Activated naive CD4-positive, alpha-beta T cell treated with anti-CD3 and anti-CD28 coated beads, Interleukin-2, amount 10 ng/mL, durations not matched to agents 7 days and 5 days (primary cell): ENCODE measurements at regions not wholly inside any gene's neighbourhood (a gene's known extent, or its start where the extent isn't known, plus 50 kb on each side); places are given as distances from the start of the nearest gene placed in this dataset.
"Not testable (repeated sequence)": the region's sequence is repeated elsewhere in the genome, so short reads cannot be mapped to it uniquely, and the experiment has no call there.

Experiments used
- CTCF ChIA-PET: fragments of 350-600 bp; sonication (Branson Sonifier 250); formaldehyde crosslinking; loops from one replicate; lab custom pipeline; 2021; ENCODE audit warnings: antibody characterized with exemption; lab: Charles Lee
- DNase-seq: peaks from one replicate; pipeline ENCODE4 v3.0.0-alpha.2; 2020
- H3K27ac Mint-ChIP-seq: one replicate; pipeline ENCODE4 v1.8.0; 2021; ENCODE audit warnings: mild to moderate bottlenecking, moderate library complexity, mixed read lengths
- H3K27me3 Mint-ChIP-seq: one replicate; pipeline ENCODE4 v1.8.0; 2021; ENCODE audit warnings: mild to moderate bottlenecking, mixed read lengths
- H3K36me3 Mint-ChIP-seq: one replicate; pipeline ENCODE4 v1.8.0; 2021; ENCODE audit warnings: mixed read lengths
- H3K4me1 Mint-ChIP-seq: one replicate; pipeline ENCODE4 v1.8.0; 2021; ENCODE audit warnings: mixed read lengths
- H3K4me3 Mint-ChIP-seq: one replicate; pipeline ENCODE4 v1.8.0; 2021; ENCODE audit warnings: mild to moderate bottlenecking, moderate library complexity, mixed read lengths
- H3K9me3 Mint-ChIP-seq: one replicate; pipeline ENCODE4 v1.8.0; 2021; ENCODE audit warnings: mixed read lengths

- no peak for DNase-seq
- H3K36me3 Mint-ChIP-seq = no peaks in the 10 kb centered on the region
- H3K4me1 Mint-ChIP-seq = peaks cover 12% of the 10 kb centered on the region
- H3K9me3 Mint-ChIP-seq = no peaks in the 10 kb centered on the region
- H3K27ac Mint-ChIP-seq = no peak overlapping the region
- peaks cover 61% of the 10 kb centered on the region for H3K27me3 Mint-ChIP-seq
- no peak overlapping the region for H3K4me3 Mint-ChIP-seq
- CTCF ChIA-PET = interaction anchor here (1.2 kb wide), 1 partner anchor 38 kb away, joined by 3 read pairs; no protein-coding TSS in a partner anchor
Measured at GRCh38 chr15:66864871-66865281, 162.8 kb downstream of the SMAD6 start.

GRCh38 chr15:66865622-66866611 is 163.9 kb downstream of the SMAD6 start:
- CTCF ChIA-PET = no interaction called here
- Mint-ChIP-seq H3K4me1 (peaks cover 12% of the 10 kb centered on the region), H3K27ac (no peak overlapping the region), H3K27me3 (peaks cover 61% of the 10 kb centered on the region), H3K4me3 (no peak overlapping the region), H3K36me3 (no peaks in the 10 kb centered on the region), H3K9me3 (no peaks in the 10 kb centered on the region)
- DNase-seq = no peak

DNA sequence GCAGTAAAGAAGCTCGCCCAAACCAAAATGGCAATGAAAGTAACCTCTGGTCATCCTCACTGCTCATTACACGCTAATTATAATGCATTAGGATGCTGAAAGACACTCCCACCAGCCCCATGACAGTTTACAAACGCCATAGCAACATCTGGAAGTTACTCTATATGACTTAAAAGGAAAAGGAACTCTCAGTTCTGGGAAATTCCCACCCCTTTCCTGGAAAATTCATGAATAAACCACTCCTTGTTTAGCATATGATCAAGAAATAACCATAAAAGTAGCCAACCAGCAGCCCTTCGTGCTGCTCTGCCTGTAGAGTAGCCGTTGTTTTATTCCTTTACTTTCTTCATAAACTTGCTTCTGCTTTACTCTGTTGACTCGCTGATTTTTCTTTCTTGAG is 164.6 kb downstream of the SMAD6 start:
- no peaks in the 10 kb centered on the region for H3K36me3 Mint-ChIP-seq
- H3K9me3 Mint-ChIP-seq = no peaks in the 10 kb centered on the region
- no peak for DNase-seq
- H3K27ac Mint-ChIP-seq = no peak overlapping the region
- H3K4me1 Mint-ChIP-seq = peaks cover 12% of the 10 kb centered on the region
- CTCF ChIA-PET = no interaction called here
- H3K27me3 Mint-ChIP-seq = peaks cover 59% of the 10 kb centered on the region
- no peak overlapping the region for H3K4me3 Mint-ChIP-seq

DNA sequence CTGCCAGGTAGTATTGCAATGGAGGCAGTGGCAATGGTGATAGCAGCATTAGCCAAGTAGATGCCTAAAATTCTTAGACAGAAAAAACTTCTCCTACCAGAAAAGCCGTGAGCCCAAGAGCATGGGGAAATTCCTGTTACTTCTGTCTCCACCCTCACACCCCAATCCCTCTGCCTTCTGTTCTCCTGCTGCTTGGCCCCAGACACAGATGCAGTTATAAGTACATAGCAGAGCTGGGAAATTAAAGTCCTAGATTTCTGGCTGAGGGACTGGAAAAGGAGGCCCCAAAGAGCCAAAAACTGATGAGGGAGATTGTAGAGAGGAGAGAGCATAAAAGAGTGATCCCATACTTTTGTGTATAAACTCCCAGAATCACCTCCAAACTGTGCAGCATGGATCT is 166.9 kb downstream of the SMAD6 start:
- no peak for DNase-seq
- Mint-ChIP-seq H3K36me3 (no peaks in the 10 kb centered on the region), H3K27me3 (peaks cover 56% of the 10 kb centered on the region), H3K27ac (no peak overlapping the region), H3K4me1 (peaks cover 8% of the 10 kb centered on the region), H3K4me3 (no peak overlapping the region), H3K9me3 (no peaks in the 10 kb centered on the region)
- CTCF ChIA-PET = interaction anchor here (0.7 kb wide), 1 partner anchor 656 kb away, joined by 3 read pairs; no protein-coding TSS in a partner anchor

DNA sequence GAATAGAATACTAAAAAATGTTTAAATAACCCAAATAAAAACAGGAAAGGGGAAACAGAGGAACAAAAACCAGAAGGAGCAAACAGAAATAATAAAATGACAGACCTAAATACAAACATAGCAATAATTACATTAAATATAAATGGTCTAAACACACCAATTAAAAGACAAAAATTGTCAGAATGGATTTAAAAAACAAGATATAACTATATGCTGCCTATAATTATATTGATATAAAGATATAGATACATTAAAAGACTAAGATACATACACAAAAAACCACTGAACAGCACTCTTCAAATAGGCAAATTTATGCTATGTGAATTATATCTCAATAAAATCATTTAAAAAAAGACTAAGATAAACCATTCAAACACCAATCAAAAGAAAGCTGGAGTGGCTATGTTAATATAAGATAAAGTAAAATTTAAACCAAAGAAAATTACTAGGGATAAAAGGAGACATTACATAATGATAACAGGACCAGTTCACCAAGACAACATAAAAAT is 168.9 kb downstream of the SMAD6 start:
- Mint-ChIP-seq H3K4me1 (peaks cover 7% of the 10 kb centered on the region), H3K36me3 (no peaks in the 10 kb centered on the region), H3K4me3 (no peak overlapping the region), H3K27ac (no peak overlapping the region), H3K9me3 (no peaks in the 10 kb centered on the region), H3K27me3 (peaks cover 54% of the 10 kb centered on the region)
- no peak for DNase-seq
- CTCF ChIA-PET = no interaction called here

DNA sequence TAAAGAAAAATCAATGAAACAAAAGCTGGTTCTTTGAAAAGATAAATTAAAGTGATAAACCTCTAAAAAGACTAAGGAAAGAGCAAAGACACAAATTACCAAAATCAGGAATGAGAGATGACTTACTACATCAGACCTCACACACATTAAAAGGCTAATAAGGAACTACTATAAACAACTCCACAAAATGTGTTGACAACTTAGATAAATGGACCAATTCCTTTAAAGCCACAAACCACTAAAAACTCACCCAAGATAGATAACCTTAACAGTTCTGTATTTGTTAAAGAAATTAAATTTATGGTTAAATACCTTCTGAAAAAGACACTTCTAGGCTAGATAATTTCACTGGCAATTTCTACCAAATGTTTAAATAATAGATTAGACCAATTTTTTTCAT is 170.4 kb downstream of the SMAD6 start:
- no peak for DNase-seq
- Mint-ChIP-seq H3K4me1 (no peaks in the 10 kb centered on the region), H3K4me3 (no peak overlapping the region), H3K27me3 (peaks cover 60% of the 10 kb centered on the region), H3K9me3 (no peaks in the 10 kb centered on the region), H3K27ac (no peak overlapping the region), H3K36me3 (no peaks in the 10 kb centered on the region)
- CTCF ChIA-PET = interaction anchor here (0.6 to 1.1 kb wide), 2 partner anchors 21 to 423 kb away, joined by 3 to 4 read pairs; no protein-coding TSS in a partner anchor

- not testable (repeated sequence) for H3K27ac Mint-ChIP-seq, H3K4me3 Mint-ChIP-seq, H3K4me1 Mint-ChIP-seq, H3K9me3 Mint-ChIP-seq, H3K36me3 Mint-ChIP-seq, DNase-seq
- CTCF ChIA-PET = interaction anchor here (0.8 to 1.1 kb wide), 2 partner anchors 22 to 30 kb away, joined by 3 read pairs; no protein-coding TSS in a partner anchor
- H3K27me3 Mint-ChIP-seq = peaks cover 59% of the 10 kb centered on the region
Measured at GRCh38 chr15:66873331-66873730, 171.3 kb downstream of the SMAD6 start.

GRCh38 chr15:66873856-66874255 is 171.8 kb downstream of the SMAD6 start:
- CTCF ChIA-PET = interaction anchor here (0.8 to 1.1 kb wide), 2 partner anchors 22 to 29 kb away, joined by 3 read pairs; no protein-coding TSS in a partner anchor
- H3K4me3 Mint-ChIP-seq = no peak overlapping the region
- H3K36me3 Mint-ChIP-seq = no peaks in the 10 kb centered on the region
- H3K4me1 Mint-ChIP-seq = no peaks in the 10 kb centered on the region
- peaks cover 54% of the 10 kb centered on the region for H3K27me3 Mint-ChIP-seq
- no peak overlapping the region for H3K27ac Mint-ChIP-seq
- DNase-seq = no peak
- no peaks in the 10 kb centered on the region for H3K9me3 Mint-ChIP-seq

GRCh38 chr15:66875588-66876420 is 173.8 kb downstream of the SMAD6 start:
- no peak for DNase-seq
- H3K27me3 Mint-ChIP-seq = peaks cover 48% of the 10 kb centered on the region
- CTCF ChIA-PET = interaction anchor here (1.0 kb wide), 2 partner anchors 12 to 71 kb away, joined by 3 to 4 read pairs; no protein-coding TSS in a partner anchor
- no peaks in the 10 kb centered on the region for H3K4me1 Mint-ChIP-seq
- H3K27ac Mint-ChIP-seq = no peak overlapping the region
- no peaks in the 10 kb centered on the region for H3K36me3 Mint-ChIP-seq
- H3K9me3 Mint-ChIP-seq = no peaks in the 10 kb centered on the region
- H3K4me3 Mint-ChIP-seq = no peak overlapping the region

DNA sequence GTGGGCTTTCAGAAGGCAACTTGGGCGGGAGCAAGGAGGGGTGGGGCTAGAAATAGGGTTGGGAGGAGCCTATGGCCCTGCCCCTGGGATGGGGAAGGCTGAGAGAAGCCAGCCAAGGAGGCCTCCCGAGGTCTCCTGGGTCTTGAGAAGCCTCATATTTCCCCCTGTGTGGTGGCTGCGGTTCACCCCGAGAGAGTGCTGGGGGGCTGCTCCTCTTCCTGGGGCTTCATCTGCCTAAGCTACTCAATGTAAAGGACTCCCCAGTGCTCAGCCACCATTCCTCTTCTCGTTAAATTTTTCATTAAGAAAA is 174.3 kb downstream of the SMAD6 start:
- Mint-ChIP-seq H3K36me3 (no peaks in the 10 kb centered on the region), H3K9me3 (no peaks in the 10 kb centered on the region), H3K27me3 (peaks cover 52% of the 10 kb centered on the region), H3K4me1 (no peaks in the 10 kb centered on the region), H3K4me3 (no peak overlapping the region), H3K27ac (no peak overlapping the region)
- no peak for DNase-seq
- CTCF ChIA-PET = interaction anchor here (1.0 kb wide), 2 partner anchors 12 to 70 kb away, joined by 3 to 4 read pairs; no protein-coding TSS in a partner anchor

DNA sequence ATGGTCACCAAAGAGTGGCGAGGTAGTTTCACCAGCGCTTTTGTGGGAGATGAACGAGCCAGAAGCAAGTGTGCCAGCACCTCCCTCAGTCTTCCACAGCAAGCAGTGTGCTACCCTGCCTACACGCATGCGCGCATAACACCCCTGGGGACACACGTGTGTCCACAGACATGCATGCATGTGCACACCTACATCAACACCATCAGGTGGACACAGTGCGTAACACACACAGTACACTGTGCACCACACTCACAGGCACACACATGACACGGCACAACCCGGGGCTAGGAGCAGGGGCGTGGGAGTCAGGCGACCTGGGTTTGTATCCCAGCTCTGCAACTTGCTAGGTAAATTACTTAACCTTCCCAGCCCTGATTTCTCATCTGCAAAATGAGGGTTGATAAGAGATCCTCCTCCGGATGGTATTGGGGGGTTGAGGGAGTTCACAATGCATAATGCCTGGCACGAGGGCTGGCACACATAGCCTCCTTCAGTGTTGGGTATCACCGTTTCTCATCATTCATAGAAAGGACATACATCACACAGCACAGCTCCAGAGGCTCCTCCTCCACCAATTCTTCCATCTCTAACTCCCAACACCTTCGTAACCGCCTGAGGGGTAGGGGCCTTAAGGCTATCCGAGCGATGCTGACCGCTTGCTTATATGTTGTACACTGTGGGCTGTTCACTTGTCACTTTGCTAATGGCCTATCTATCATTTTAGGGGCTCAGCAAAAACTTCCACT is 174.9 kb downstream of the SMAD6 start:
- H3K4me3 Mint-ChIP-seq = no peak overlapping the region
- no peak for DNase-seq
- H3K27me3 Mint-ChIP-seq = peaks cover 50% of the 10 kb centered on the region
- CTCF ChIA-PET = interaction anchor here (1.0 kb wide), 1 partner anchor 70 kb away, joined by 3 read pairs; no protein-coding TSS in a partner anchor
- no peaks in the 10 kb centered on the region for H3K9me3 Mint-ChIP-seq
- H3K4me1 Mint-ChIP-seq = no peaks in the 10 kb centered on the region
- H3K27ac Mint-ChIP-seq = no peak overlapping the region
- no peaks in the 10 kb centered on the region for H3K36me3 Mint-ChIP-seq

DNA sequence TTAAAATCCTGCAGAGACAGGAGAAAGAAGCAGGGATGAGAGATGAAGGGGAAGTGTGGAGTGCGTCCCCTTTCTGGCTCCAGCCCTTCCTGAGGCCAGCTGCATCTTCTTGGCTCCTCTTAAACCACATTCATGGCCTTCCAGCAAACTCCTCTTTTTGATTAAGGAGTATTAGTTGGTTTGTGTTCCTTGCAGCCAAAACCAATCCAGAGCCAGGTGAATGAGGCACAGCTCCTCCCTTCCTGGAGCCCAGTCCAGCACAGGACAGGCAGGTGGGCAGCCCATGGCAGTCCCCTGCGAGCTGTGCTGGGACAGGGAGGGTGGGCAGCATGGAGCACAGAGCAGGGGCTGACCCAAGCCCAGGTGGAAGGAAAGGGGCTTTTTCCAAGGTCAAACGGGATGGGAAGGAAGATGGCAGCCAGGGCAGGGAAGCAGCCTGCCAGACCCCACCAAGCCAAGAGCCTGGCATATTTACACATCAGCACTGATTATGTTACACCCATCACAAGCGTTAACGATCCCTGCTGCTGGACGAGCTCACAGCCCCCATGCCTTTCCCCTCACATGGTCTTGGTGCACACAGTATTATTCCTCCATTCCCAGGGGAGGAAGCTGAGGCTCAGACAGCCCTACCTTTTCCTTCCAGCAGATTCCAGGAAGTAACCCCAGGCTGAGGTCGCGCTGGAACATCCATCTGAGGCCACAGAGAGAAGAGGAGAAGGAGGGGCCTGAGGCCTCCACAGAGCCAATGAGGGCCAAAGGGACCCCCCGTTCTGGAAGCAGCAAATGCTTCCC is 175.6 kb downstream of the SMAD6 start:
- peaks cover 52% of the 10 kb centered on the region for H3K27me3 Mint-ChIP-seq
- H3K27ac Mint-ChIP-seq = no peak overlapping the region
- CTCF ChIA-PET = no interaction called here
- H3K36me3 Mint-ChIP-seq = no peaks in the 10 kb centered on the region
- H3K4me1 Mint-ChIP-seq = no peaks in the 10 kb centered on the region
- H3K9me3 Mint-ChIP-seq = no peaks in the 10 kb centered on the region
- no peak overlapping the region for H3K4me3 Mint-ChIP-seq
- DNase-seq = no peak

DNA sequence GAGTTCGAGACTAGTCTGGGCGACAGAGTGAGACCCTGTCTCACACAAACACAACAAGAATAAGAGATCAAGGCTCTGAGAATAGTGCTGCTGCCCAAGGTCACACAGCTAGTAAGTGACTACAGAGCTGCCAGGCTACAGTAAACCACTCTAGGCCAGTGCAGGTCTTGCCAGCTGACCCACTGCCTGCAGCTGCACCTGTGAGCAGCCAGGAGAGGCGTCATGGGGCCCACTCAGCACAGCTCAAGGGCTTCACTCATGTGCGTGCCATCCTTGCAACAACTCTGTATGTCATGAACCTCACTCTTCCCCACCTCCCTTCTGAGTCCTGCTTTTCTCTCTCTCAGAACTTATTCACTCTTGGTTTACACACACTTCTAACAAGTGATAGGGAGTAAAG is 176.7 kb downstream of the SMAD6 start:
- Mint-ChIP-seq H3K4me1 (no peaks in the 10 kb centered on the region), H3K9me3 (no peaks in the 10 kb centered on the region), H3K36me3 (no peaks in the 10 kb centered on the region), H3K4me3 (no peak overlapping the region), H3K27me3 (peaks cover 55% of the 10 kb centered on the region), H3K27ac (no peak overlapping the region)
- no peak for DNase-seq
- CTCF ChIA-PET = no interaction called here
